Left lobe of liver (tissue), 2 donors: ENCODE measurements at regions not wholly inside any gene's neighbourhood (a gene's known extent, or its start where the extent isn't known, plus 50 kb on each side); places are given as distances from the start of the nearest gene placed in this dataset.

ENCODE experiments used
- ATAC-seq: fragments of 200-7000 bp; cut with Tn5 transposase; one replicate; pipeline ENCODE4 v1.9.1; 2020; ENCODE audit warnings: mild to moderate bottlenecking, moderate library complexity
- DNase-seq: peaks from one replicate; pipeline ENCODE4 v3.0.0-alpha.2; 2020; ENCODE audit warnings: low spot score
- donor health status: DM: no; HTN: no; CAD: no; lungs with moderate emphysema.
- donor health status: DM: no; HTN: yes; CAD: no.

- ATAC-seq, result no peak
- DNase-seq, result no peak
Observed at GRCh38 chr10:47184724-47185330, 115.2 kb upstream of the GDF10 start.

GRCh38 chr10:47186941-47187340 is 113.1 kb upstream of the GDF10 start:
- no peak for DNase-seq

GRCh38 chr10:47187592-47187991 is 112.4 kb upstream of the GDF10 start:
- ATAC-seq (no peak), DNase-seq (no peak)

More at GRCh38 chr10:47186941-47187340, 113.1 kb upstream of the GDF10 start:
- no peak for ATAC-seq

GRCh38 chr10:47188156-47188555 is 111.8 kb upstream of the GDF10 start:
- DNase-seq, result no peak
- ATAC-seq, result no peak

GRCh38 chr10:47189802-47190201 is 110.2 kb upstream of the GDF10 start:
- no peak for ATAC-seq
- no peak for DNase-seq

GRCh38 chr10:47190301-47190700 is 109.7 kb upstream of the GDF10 start:
- no peak for ATAC-seq
- DNase-seq, result no peak

- no peak for ATAC-seq
- no peak for DNase-seq
Observed at GRCh38 chr10:47190802-47191450, 109.1 kb upstream of the GDF10 start.

- ATAC-seq, result no peak
Observed at GRCh38 chr10:47192273-47192672, 107.7 kb upstream of the GDF10 start.

GRCh38 chr10:47193666-47194065 is 106.3 kb upstream of the GDF10 start:
- DNase-seq, result no peak
- ATAC-seq, result no peak

More at GRCh38 chr10:47192273-47192672, 107.7 kb upstream of the GDF10 start:
- no peak for DNase-seq

GRCh38 chr10:47195274-47195885 is 104.6 kb upstream of the GDF10 start:
- no peak for DNase-seq
- ATAC-seq, result no peak

GRCh38 chr10:47196691-47197090 is 103.3 kb upstream of the GDF10 start:
- ATAC-seq (no peak), DNase-seq (no peak)

GRCh38 chr10:47198221-47198620 is 101.8 kb upstream of the GDF10 start:
- no peak for DNase-seq

GRCh38 chr10:47205192-47205591 is 94.8 kb upstream of the GDF10 start:
- DNase-seq, result no peak
- ATAC-seq, result no peak

More at GRCh38 chr10:47198221-47198620, 101.8 kb upstream of the GDF10 start:
- no peak for ATAC-seq

- DNase-seq, result no peak
- no peak for ATAC-seq
Observed at GRCh38 chr10:47206449-47207280, 93.3 kb upstream of the GDF10 start.

- DNase-seq, result no peak
- peak; percentile 32 for ATAC-seq
Observed at GRCh38 chr10:47207281-47207615, 92.7 kb upstream of the GDF10 start.

GRCh38 chr10:47207894-47208469 is 92.0 kb upstream of the GDF10 start:
- no peak for DNase-seq
- no peak for ATAC-seq

GRCh38 chr10:47209466-47209865 is 90.5 kb upstream of the GDF10 start:
- ATAC-seq (no peak), DNase-seq (no peak)

GRCh38 chr10:47214520-47214919 is 85.5 kb upstream of the GDF10 start:
- DNase-seq (no peak), ATAC-seq (no peak)

- no peak for ATAC-seq
Observed at GRCh38 chr10:47217113-47217512, 82.9 kb upstream of the GDF10 start.

GRCh38 chr10:47218803-47219202 is 81.2 kb upstream of the GDF10 start:
- no peak for DNase-seq
- no peak for ATAC-seq

More at GRCh38 chr10:47217113-47217512, 82.9 kb upstream of the GDF10 start:
- no peak for DNase-seq

GRCh38 chr10:47222461-47222860 is 77.5 kb upstream of the GDF10 start:
- ATAC-seq (no peak), DNase-seq (no peak)
